Stimulated activated naive CD8-positive, alpha-beta T cell treated with anti-CD3 and anti-CD28 coated beads, Interleukin-15, Interleukin-2, amounts not matched to agents 100 ng/mL and 50 ng/mL, for 24 hours (primary cell): ENCODE measurements at regions not wholly inside any gene's neighbourhood (a gene's known extent, or its start where the extent isn't known, plus 50 kb on each side); places are given as distances from the start of the nearest gene placed in this dataset.
A peak's percentile ranks its signal among the peaks of the same experiment; 100 is the strongest.

Source experiments
- H3K27ac Mint-ChIP-seq: one replicate; pipeline ENCODE4 v1.8.0; 2021; ENCODE audit warnings: mild to moderate bottlenecking, mixed read lengths
- H3K27me3 Mint-ChIP-seq: one replicate; pipeline ENCODE4 v1.8.0; 2021; ENCODE audit warnings: mixed read lengths
- H3K36me3 Mint-ChIP-seq: one replicate; pipeline ENCODE4 v1.8.0; 2021; ENCODE audit warnings: low read depth, mixed read lengths
- H3K4me1 Mint-ChIP-seq: one replicate; pipeline ENCODE4 v1.8.0; 2021; ENCODE audit warnings: low read depth, mixed read lengths
- H3K4me3 Mint-ChIP-seq: one replicate; pipeline ENCODE4 v1.8.0; 2021; ENCODE audit warnings: mild to moderate bottlenecking, mixed read lengths
- H3K9me3 Mint-ChIP-seq: one replicate; pipeline ENCODE4 v1.8.0; 2021; ENCODE audit warnings: mixed read lengths

DNA sequence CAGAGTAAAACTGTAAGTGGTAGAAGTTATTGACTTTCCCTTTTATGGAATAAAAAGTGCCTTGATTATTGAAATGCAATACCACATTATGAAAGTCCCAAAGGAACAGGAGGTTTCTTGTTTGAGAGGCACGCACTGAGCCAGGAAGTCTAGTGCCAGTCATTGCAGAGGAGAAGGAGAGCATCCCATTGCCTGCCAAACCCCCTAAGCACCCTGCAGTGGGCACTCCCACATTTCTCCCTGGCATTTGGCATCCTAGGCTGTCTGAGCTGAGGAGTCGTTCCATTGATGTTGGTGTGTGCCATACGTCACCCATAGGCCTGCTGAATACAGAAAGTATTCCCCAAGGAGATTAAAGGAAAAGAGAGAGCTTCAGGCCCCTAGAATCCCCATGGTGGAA, 85.7 kb upstream of the MBNL2 start:
- Mint-ChIP-seq H3K36me3 (no peaks in the 10 kb centered on the region), H3K4me1 (peaks cover 2% of the 10 kb centered on the region), H3K4me3 (no peak overlapping the region), H3K9me3 (no peaks in the 10 kb centered on the region), H3K27ac (no peak overlapping the region), H3K27me3 (peaks cover 18% of the 10 kb centered on the region)

DNA sequence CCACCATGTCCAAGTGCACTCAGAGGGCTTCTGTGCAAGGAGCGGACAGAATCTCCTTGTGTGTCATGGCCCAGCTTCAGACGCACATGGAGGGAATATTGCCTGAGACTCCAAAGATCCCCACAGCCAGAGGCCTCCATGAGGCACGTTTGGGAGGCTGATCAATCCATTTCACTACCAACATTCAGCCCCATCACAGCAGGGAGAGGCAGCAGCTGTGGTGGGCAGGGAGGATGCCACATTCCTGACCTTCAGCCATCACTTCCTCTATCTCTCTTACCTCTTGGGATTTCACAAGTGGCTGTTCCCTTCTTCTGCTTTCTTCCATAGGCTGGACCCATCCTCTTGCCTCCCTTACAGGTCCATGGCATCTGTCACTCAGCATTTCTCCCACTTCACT, 82.4 kb upstream of the MBNL2 start:
- Mint-ChIP-seq H3K36me3 (no peaks in the 10 kb centered on the region), H3K9me3 (no peaks in the 10 kb centered on the region), H3K27ac (no peak overlapping the region), H3K4me1 (peaks cover 14% of the 10 kb centered on the region), H3K27me3 (peaks cover 31% of the 10 kb centered on the region), H3K4me3 (no peak overlapping the region)

DNA sequence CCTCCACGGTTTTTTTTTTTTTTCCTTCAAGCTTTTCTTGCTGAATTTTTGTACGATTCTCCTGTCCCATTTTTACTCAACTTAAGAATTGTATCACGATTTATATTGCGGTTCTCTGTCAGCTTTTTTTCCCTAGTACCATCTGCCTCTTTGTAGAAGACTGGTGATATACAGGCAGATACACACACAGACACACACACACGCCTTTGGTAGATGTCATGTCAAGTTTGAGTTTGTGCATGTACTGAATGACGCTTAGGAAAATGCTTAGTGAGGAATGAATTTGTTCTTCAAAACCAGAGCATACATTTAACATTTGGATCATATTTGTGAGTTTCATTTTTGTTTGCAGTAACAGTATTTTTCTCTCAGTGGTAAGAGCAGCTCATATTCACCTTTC, 82.0 kb upstream of the MBNL2 start:
- Mint-ChIP-seq H3K4me1 (peaks cover 14% of the 10 kb centered on the region), H3K9me3 (no peaks in the 10 kb centered on the region), H3K36me3 (no peaks in the 10 kb centered on the region), H3K27me3 (peaks cover 33% of the 10 kb centered on the region), H3K4me3 (no peak overlapping the region), H3K27ac (no peak overlapping the region)

DNA sequence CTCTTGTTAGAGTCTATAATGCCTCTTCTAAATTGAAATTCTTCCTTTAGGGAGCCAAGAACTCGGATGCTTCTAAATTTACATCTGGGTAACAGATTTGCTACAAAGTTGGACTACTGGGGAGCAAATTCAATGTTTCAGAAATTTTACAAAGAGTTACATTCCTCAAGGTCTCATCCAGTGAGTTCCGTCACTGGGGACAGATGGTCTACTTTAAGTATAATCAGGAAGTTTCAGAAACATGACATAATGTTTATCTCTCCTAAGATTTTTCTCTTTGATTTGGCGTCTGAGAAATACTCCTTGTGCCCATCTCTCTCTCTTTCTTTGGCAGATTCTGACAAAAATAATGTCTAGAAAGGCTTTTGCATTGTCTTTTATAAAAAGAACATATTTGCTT, 81.5 kb upstream of the MBNL2 start:
- H3K9me3 Mint-ChIP-seq: no peaks in the 10 kb centered on the region
- no peak overlapping the region for H3K4me3 Mint-ChIP-seq
- H3K27ac Mint-ChIP-seq: no peak overlapping the region
- H3K27me3 Mint-ChIP-seq: peaks cover 34% of the 10 kb centered on the region
- H3K36me3 Mint-ChIP-seq: no peaks in the 10 kb centered on the region
- H3K4me1 Mint-ChIP-seq: peaks cover 14% of the 10 kb centered on the region

DNA sequence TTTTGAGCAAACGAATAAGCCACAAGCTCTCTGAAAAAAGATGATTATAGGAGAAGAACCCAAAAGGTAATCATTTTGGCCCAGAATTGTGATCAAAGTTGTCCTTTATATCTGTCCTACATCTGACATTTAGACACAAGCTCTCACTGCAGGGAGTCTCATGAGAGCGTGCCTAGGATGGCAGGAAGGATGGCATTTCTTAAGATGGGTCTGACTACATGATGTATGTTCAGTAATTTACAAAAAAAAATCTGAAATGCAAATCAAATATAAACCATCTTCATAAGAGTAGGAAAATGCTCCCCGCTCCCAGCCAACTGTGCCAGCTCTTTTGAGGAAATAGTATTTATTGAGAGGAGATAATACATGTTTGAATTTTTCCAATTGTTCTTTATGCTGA, 81.0 kb upstream of the MBNL2 start:
- H3K9me3 Mint-ChIP-seq: no peaks in the 10 kb centered on the region
- no peak overlapping the region for H3K27ac Mint-ChIP-seq
- no peaks in the 10 kb centered on the region for H3K36me3 Mint-ChIP-seq
- H3K4me1 Mint-ChIP-seq: peaks cover 14% of the 10 kb centered on the region
- H3K4me3 Mint-ChIP-seq: no peak overlapping the region
- H3K27me3 Mint-ChIP-seq: peaks cover 34% of the 10 kb centered on the region

DNA sequence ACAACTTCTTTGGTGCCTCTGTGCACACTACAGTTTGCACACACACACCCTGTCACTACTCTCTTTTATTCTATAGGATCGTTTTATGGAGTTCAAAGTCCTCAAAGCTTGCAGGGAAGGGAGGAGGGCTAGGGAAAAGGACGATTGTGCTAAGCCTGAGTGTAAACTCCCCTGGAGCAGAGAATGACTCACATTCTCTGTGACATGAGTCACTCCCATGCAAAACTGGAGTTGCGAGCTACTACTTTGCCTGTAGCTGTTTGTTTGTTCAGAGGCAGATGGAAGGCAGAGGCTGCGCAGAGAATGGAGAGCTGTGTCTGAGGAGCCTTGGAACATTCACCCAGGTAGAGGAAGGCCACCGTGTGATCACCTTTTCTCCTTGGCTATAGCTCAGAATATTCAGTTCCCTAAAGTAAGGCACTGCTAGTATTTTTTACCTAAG, 80.5 kb upstream of the MBNL2 start:
- Mint-ChIP-seq H3K4me3 (peak overlapping the region; percentile 32), H3K4me1 (peaks cover 14% of the 10 kb centered on the region), H3K27me3 (peaks cover 34% of the 10 kb centered on the region), H3K36me3 (no peaks in the 10 kb centered on the region), H3K9me3 (no peaks in the 10 kb centered on the region), H3K27ac (no peak overlapping the region)

DNA sequence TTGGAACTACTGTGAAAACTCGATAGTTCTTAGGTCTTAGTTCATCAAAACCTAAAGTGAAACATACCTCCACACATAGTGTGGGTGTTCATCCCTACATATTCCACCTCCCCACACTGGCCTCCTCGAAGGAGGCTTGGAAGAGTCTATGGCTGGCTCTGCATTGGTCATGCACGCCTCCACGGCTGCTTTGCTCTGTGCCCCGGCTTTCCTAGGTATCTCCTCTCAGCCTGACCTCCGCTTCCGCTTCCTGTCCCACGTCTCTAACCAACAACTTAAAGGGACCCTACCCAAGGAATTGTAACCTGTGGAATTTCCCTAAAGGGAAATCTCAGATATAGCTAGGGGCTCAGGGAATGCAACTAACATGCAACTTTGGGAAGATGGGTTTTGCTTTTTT, 79.7 kb upstream of the MBNL2 start:
- H3K36me3 Mint-ChIP-seq: no peaks in the 10 kb centered on the region
- peaks cover 14% of the 10 kb centered on the region for H3K4me1 Mint-ChIP-seq
- no peak overlapping the region for H3K4me3 Mint-ChIP-seq
- H3K27me3 Mint-ChIP-seq: peaks cover 35% of the 10 kb centered on the region
- no peak overlapping the region for H3K27ac Mint-ChIP-seq
- no peaks in the 10 kb centered on the region for H3K9me3 Mint-ChIP-seq

DNA sequence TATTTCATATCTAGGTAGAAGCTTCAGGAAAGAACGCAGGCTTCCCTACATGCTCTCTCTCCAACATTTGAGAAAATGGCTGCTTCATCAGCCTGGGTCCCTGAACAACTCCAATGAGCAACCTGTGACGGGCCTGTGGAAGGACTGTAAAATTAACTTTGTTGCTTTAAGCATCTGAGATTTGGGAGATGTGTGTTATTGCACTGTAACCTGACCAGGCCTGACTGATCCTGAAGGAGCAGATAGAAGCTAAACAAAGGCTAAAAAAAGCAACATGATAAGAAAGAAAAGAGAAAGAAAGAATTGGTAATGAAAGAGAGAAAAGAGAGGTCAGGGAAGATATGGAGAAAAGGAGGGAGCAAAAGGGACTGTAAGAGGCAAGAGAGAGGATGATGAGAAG, 77.1 kb upstream of the MBNL2 start:
- peaks cover 33% of the 10 kb centered on the region for H3K27me3 Mint-ChIP-seq
- H3K4me3 Mint-ChIP-seq: no peak overlapping the region
- no peaks in the 10 kb centered on the region for H3K9me3 Mint-ChIP-seq
- no peaks in the 10 kb centered on the region for H3K36me3 Mint-ChIP-seq
- no peak overlapping the region for H3K27ac Mint-ChIP-seq
- peaks cover 14% of the 10 kb centered on the region for H3K4me1 Mint-ChIP-seq

DNA sequence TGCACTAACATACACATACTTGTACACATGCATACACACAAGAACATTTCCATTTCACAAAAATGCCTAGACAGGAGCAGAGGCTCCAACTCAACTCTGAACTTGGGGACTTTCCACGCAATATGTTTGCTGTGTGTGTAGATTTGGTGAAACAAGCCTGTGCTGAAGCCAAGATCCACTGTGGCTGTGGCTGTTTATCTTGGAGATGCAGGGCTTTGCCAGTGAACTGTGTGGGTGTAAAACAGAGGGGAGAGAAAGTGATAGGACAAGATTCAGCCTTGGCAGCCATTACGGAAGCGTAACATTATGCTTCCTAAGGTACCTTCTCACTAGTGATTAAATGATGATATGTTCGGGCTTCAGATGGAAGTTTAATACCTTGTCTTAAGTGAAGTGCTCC, 73.2 kb upstream of the MBNL2 start:
- H3K36me3 Mint-ChIP-seq: no peaks in the 10 kb centered on the region
- no peak overlapping the region for H3K4me3 Mint-ChIP-seq
- H3K4me1 Mint-ChIP-seq: no peaks in the 10 kb centered on the region
- H3K27ac Mint-ChIP-seq: no peak overlapping the region
- no peaks in the 10 kb centered on the region for H3K9me3 Mint-ChIP-seq
- H3K27me3 Mint-ChIP-seq: peaks cover 14% of the 10 kb centered on the region

DNA sequence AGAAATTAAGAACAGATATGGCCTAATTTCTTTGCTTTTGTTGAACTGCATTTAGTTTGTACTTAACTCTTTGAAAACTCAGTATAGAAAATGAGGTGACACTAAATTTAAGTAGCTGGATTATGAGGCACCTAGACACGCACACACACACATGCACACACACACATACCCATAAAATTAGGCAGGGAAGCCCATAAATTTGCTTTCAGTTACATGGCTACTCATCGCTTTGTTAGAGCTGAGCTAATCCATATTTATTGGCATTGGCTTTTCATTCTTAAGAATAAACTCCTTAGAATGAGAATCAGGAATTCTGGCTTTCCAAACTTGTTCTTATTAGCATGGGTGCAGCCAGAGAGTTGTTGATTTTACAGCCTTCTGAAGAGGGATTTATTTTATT, 61.7 kb upstream of the MBNL2 start:
- Mint-ChIP-seq H3K27me3 (peaks cover 4% of the 10 kb centered on the region), H3K9me3 (no peaks in the 10 kb centered on the region), H3K36me3 (no peaks in the 10 kb centered on the region), H3K4me3 (no peak overlapping the region), H3K4me1 (no peaks in the 10 kb centered on the region), H3K27ac (no peak overlapping the region)

DNA sequence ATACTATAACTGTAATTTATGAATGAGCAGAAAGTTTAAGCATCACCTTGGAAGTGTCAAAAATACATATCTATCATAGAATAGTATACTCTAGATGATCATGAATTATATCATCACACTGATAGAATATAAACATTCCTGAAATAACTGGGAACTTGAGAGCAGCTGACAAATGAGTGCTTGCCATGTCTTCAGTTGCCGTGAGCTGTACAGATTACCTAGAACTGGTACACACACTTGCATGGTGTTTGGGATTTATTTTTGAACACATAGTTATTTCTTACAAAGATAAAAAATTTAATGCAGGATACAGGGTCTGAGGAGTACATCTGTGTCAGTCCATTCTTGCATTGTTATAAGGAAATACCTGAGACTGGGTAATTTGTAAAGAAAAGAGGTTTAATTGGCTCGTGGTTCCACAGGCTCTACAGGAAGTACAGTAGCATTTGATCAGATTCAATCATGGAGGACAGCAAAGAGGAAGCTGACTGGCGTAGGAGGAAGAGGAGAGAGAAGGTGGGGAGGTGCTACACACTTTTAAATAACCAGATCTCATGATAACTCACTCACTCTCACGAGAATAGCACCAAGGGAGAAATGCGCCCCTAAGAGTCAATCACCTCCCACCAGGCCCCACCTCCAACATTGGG, 60.4 kb upstream of the MBNL2 start:
- H3K4me1 Mint-ChIP-seq: no peaks in the 10 kb centered on the region
- H3K27me3 Mint-ChIP-seq: peaks cover 4% of the 10 kb centered on the region
- no peaks in the 10 kb centered on the region for H3K36me3 Mint-ChIP-seq

DNA sequence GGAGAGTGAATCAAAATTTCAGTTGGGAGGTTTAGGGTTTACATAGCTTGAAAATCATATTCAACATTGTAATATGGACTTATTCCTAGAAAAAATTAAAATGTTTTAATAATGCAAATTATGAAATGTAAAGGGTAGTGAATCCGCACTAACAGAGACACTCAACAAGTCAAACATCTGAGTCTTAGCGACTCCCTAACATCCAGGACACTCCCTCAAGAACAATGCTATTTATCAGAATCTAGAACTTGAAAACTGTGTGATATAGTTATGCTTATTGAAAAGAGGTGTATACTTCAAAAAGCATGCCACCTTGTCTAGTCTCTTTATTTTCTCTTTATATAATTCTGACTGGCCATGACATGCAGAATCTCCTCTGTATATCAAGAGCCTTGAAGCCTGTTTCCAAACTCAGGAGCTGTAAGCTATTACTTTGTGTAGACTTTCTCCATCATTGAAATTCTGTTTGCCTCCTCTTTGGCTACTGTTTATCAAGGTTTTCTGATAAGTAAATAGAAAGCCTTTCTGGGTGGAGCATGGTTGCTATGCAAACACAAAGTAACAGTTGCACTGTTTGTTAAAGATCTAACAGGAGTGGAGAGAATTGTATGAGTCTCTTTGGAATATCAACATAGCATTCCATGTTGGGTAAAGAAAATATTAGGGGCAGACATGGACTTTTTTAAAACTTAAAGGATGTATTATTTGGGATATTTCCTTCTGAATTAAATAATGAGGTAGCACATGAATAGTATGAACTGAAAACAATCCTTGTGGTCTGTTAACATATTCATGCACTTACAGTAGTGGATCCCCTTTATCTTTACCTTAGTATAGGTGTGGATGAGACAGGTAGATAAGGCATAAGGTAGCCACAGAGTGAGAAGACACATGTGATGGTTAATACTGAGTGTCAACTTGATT, 56.4 kb upstream of the MBNL2 start:
- H3K27ac Mint-ChIP-seq: no peak overlapping the region
- no peak overlapping the region for H3K4me3 Mint-ChIP-seq
- no peaks in the 10 kb centered on the region for H3K27me3 Mint-ChIP-seq
- no peaks in the 10 kb centered on the region for H3K36me3 Mint-ChIP-seq
- no peaks in the 10 kb centered on the region for H3K4me1 Mint-ChIP-seq
- H3K9me3 Mint-ChIP-seq: no peaks in the 10 kb centered on the region

More for the DNA sequence above, 60.4 kb upstream of the MBNL2 start:
- Mint-ChIP-seq H3K4me3 (no peak overlapping the region), H3K27ac (no peak overlapping the region), H3K9me3 (no peaks in the 10 kb centered on the region)

DNA sequence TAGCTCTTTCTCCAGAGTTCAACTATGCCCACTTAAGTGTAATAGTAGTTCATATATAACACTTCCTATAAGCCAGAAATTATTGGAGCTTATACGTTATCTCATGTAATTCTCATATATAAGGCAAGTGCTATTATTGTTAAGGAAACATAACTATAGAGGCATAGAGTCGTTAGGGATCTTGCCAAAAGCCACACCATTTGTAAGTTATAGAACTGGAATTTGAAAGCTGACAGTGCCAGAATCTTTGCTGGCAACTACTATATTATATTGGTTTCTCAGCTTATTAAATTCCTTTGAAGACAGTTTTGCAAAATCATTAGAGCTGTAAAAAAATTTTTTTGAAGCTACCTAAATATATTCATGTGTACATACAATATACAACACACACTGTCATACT, 51.0 kb upstream of the MBNL2 start:
- H3K36me3 Mint-ChIP-seq: no peaks in the 10 kb centered on the region
- no peaks in the 10 kb centered on the region for H3K4me1 Mint-ChIP-seq
- no peak overlapping the region for H3K27ac Mint-ChIP-seq
- no peak overlapping the region for H3K4me3 Mint-ChIP-seq
- peaks cover 15% of the 10 kb centered on the region for H3K27me3 Mint-ChIP-seq
- no peaks in the 10 kb centered on the region for H3K9me3 Mint-ChIP-seq
